ENCODE measurements at regions not wholly inside any gene's neighbourhood (a gene's known extent, or its start where the extent isn't known, plus 50 kb on each side); places are given as distances from the start of the nearest gene placed in this dataset.
A peak's percentile ranks its signal among the peaks of the same experiment; 100 is the strongest.

DNA sequence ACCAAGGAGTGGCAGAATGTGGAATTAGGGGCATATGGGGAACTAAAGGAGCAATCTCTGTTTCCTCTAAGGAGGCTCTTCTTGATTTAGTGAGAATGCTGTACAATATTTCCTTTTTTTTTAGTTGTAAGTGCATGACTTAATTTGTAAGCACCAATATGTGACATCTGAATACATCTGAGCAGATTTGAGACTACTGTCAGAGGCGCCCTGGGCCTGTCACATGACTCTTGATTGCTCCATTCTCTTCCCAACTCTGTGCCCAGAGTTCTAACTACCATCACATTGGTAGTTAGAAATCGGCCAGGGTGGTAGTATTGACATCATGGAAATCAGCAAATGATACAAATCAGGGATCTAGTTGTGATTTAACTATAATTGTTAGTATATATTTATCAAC, 110.1 kb upstream of the LMO4 start:
- no peak overlapping the region for H2AK5ac ChIP-seq (ENCODE audit: low read length)
- no peaks in the 10 kb centered on the region for H3K36me3 ChIP-seq (ENCODE audit: control insufficient read depth, insufficient read depth, low read length)
- no peak overlapping the region for H3K56ac ChIP-seq (ENCODE audit: low read length)
- no peak overlapping the region for H4K8ac ChIP-seq (ENCODE audit: low read depth, low read length)
- H3K4me2 ChIP-seq (ENCODE audit: low read length), result no peak overlapping the region
- no peak overlapping the region for H3K27ac ChIP-seq (ENCODE audit: low read depth, low read length)
- no peak overlapping the region for H3K4me3 ChIP-seq (ENCODE audit: low read length)
- DNase-seq, result no peak
- H3K27me3 ChIP-seq (ENCODE audit: insufficient read depth, low read length, poor library complexity), result no peaks in the 10 kb centered on the region
- no peak overlapping the region for H3K18ac ChIP-seq (ENCODE audit: low read length)
- no peak overlapping the region for H2BK5ac ChIP-seq (ENCODE audit: low read length)
- no peak overlapping the region for H2BK120ac ChIP-seq (ENCODE audit: low read depth, low read length)
- no peaks in the 10 kb centered on the region for H3K79me1 ChIP-seq (ENCODE audit: low read length)
- no peak overlapping the region for H3K4ac ChIP-seq (ENCODE audit: low read depth, low read length)
- no peak overlapping the region for H4K5ac ChIP-seq (ENCODE audit: low read length)
- no peak overlapping the region for H3K9ac ChIP-seq (ENCODE audit: low read length)
- H3K23ac ChIP-seq (ENCODE audit: low read length), result no peak overlapping the region
- no peaks in the 10 kb centered on the region for H3K79me2 ChIP-seq (ENCODE audit: control insufficient read depth, insufficient read depth, low read length)
- H2BK15ac ChIP-seq (replicated peaks; ENCODE audit: low read depth), result no peak overlapping the region
- no CpG with 5 or more reads among the region's 2 CpGs for WGBS (ENCODE audit: extremely low coverage, insufficient coverage, low lambda C conversion rate)
- no peaks in the 10 kb centered on the region for H3K4me1 ChIP-seq (ENCODE audit: control insufficient read depth, low read depth, low read length)

DNA sequence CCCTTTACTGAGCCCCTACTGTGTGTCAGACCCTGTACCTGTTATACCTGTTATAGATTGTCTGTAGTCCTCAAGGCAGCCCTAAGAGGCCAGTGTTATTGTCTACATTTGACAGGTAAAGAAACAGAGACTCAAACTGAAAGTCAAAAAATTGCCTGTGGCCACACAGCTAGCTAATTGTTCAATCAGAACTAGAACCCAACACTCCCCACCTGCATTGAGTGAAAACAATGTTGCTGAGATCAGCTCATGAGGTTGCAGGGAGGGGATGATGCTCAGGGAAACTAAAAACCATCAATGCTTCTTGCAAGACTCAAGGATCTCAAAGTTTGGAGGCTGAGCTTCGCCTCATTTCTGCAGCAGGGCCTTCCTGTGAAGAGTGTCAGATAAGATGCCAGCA, 109.5 kb upstream of the LMO4 start:
- H2AK5ac ChIP-seq (ENCODE audit: low read length), result no peak overlapping the region
- no peak overlapping the region for H3K4me3 ChIP-seq (ENCODE audit: low read length)
- H3K79me2 ChIP-seq (ENCODE audit: control insufficient read depth, insufficient read depth, low read length), result no peaks in the 10 kb centered on the region
- H2BK15ac ChIP-seq (replicated peaks; ENCODE audit: low read depth), result no peak overlapping the region
- no CpG with 5 or more reads among the region's 1 CpG for WGBS (ENCODE audit: extremely low coverage, insufficient coverage, low lambda C conversion rate)
- no peak overlapping the region for H3K18ac ChIP-seq (ENCODE audit: low read length)
- no peak overlapping the region for H4K5ac ChIP-seq (ENCODE audit: low read length)
- H3K27ac ChIP-seq (ENCODE audit: low read depth, low read length), result no peak overlapping the region
- no peak overlapping the region for H4K8ac ChIP-seq (ENCODE audit: low read depth, low read length)
- H3K27me3 ChIP-seq (ENCODE audit: insufficient read depth, low read length, poor library complexity), result no peaks in the 10 kb centered on the region
- H3K36me3 ChIP-seq (ENCODE audit: control insufficient read depth, insufficient read depth, low read length), result no peaks in the 10 kb centered on the region
- H3K4ac ChIP-seq (ENCODE audit: low read depth, low read length), result no peak overlapping the region
- H3K79me1 ChIP-seq (ENCODE audit: low read length), result no peaks in the 10 kb centered on the region
- no peak overlapping the region for H3K4me2 ChIP-seq (ENCODE audit: low read length)
- H2BK120ac ChIP-seq (ENCODE audit: low read depth, low read length), result no peak overlapping the region
- H3K23ac ChIP-seq (ENCODE audit: low read length), result no peak overlapping the region
- H2BK5ac ChIP-seq (ENCODE audit: low read length), result no peak overlapping the region
- DNase-seq, result peak; percentile 19
- no peak overlapping the region for H3K9ac ChIP-seq (ENCODE audit: low read length)
- H3K4me1 ChIP-seq (ENCODE audit: control insufficient read depth, low read depth, low read length), result no peaks in the 10 kb centered on the region
- no peak overlapping the region for H3K56ac ChIP-seq (ENCODE audit: low read length)

DNA sequence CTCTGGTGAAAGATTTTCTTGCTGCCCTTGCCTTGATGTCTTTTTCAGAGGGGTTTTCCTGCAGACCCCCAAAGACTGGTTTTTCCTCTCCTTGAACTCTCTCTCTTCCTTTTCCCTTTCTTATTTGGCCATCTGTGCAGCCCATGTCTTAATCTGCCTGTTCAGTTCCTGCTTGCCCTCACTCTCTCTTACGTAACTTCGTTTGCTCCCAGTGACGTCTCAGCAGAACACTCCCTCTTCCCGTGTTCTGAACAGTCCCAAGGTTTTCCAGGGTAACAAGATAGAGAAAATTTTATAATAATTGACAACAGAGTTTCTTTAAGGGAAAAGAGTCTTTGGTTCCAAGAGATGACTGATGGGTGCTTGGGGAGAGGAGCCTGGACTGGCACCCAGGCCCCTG, 109.1 kb upstream of the LMO4 start:
- Histone ChIP-seq H3K9ac (ENCODE audit: low read length) (no peak overlapping the region), H3K36me3 (ENCODE audit: control insufficient read depth, insufficient read depth, low read length) (no peaks in the 10 kb centered on the region), H3K4ac (ENCODE audit: low read depth, low read length) (no peak overlapping the region), H3K56ac (ENCODE audit: low read length) (no peak overlapping the region), H2BK5ac (ENCODE audit: low read length) (no peak overlapping the region), H2AK5ac (ENCODE audit: low read length) (no peak overlapping the region), H3K27me3 (ENCODE audit: insufficient read depth, low read length, poor library complexity) (no peaks in the 10 kb centered on the region), H3K18ac (ENCODE audit: low read length) (no peak overlapping the region), H2BK120ac (ENCODE audit: low read depth, low read length) (no peak overlapping the region), H3K23ac (ENCODE audit: low read length) (no peak overlapping the region), H4K5ac (ENCODE audit: low read length) (no peak overlapping the region), H3K27ac (ENCODE audit: low read depth, low read length) (no peak overlapping the region), H4K8ac (ENCODE audit: low read depth, low read length) (no peak overlapping the region), H3K79me1 (ENCODE audit: low read length) (no peaks in the 10 kb centered on the region), H3K4me2 (ENCODE audit: low read length) (no peak overlapping the region), H3K4me3 (ENCODE audit: low read length) (no peak overlapping the region), H3K4me1 (ENCODE audit: control insufficient read depth, low read depth, low read length) (no peaks in the 10 kb centered on the region), H2BK15ac (replicated peaks; ENCODE audit: low read depth) (no peak overlapping the region), H3K79me2 (ENCODE audit: control insufficient read depth, insufficient read depth, low read length) (no peaks in the 10 kb centered on the region)
- WGBS (ENCODE audit: extremely low coverage, insufficient coverage, low lambda C conversion rate), result no CpG with 5 or more reads among the region's 4 CpGs
- DNase-seq, result no peak

DNA sequence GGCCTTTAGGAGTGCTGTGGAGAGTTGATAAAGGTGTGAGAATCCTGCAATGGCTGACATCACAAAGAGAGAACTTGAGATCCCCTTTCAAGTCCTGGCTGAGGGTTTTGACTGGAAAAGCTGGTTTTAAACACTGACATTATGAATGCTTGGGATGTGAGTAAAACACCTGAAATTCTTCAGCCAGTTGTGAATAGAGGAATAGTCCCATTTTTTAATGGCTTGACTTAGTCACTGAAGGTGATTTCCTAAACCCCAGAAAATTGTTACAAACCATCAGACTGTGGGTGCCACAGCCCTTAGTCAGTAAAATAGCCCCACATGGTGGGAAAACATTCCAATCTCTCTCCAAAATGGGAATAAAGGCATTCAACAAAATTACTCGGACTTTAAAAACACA, 107.7 kb upstream of the LMO4 start:
- Histone ChIP-seq H2AK5ac (ENCODE audit: low read length) (no peak overlapping the region), H3K79me2 (ENCODE audit: control insufficient read depth, insufficient read depth, low read length) (no peaks in the 10 kb centered on the region), H3K4me3 (ENCODE audit: low read length) (no peak overlapping the region), H3K27me3 (ENCODE audit: insufficient read depth, low read length, poor library complexity) (no peaks in the 10 kb centered on the region), H3K79me1 (ENCODE audit: low read length) (no peaks in the 10 kb centered on the region), H3K27ac (ENCODE audit: low read depth, low read length) (no peak overlapping the region), H4K5ac (ENCODE audit: low read length) (no peak overlapping the region), H3K18ac (ENCODE audit: low read length) (no peak overlapping the region), H3K4me1 (ENCODE audit: control insufficient read depth, low read depth, low read length) (no peaks in the 10 kb centered on the region), H3K36me3 (ENCODE audit: control insufficient read depth, insufficient read depth, low read length) (no peaks in the 10 kb centered on the region), H2BK5ac (ENCODE audit: low read length) (no peak overlapping the region), H2BK120ac (ENCODE audit: low read depth, low read length) (no peak overlapping the region), H3K56ac (ENCODE audit: low read length) (no peak overlapping the region), H3K9ac (ENCODE audit: low read length) (no peak overlapping the region), H3K4ac (ENCODE audit: low read depth, low read length) (no peak overlapping the region), H3K23ac (ENCODE audit: low read length) (no peak overlapping the region), H4K8ac (ENCODE audit: low read depth, low read length) (no peak overlapping the region), H2BK15ac (replicated peaks; ENCODE audit: low read depth) (no peak overlapping the region), H3K4me2 (ENCODE audit: low read length) (no peak overlapping the region)
- no CpG with 5 or more reads among the region's 1 CpG for WGBS (ENCODE audit: extremely low coverage, insufficient coverage, low lambda C conversion rate)
- DNase-seq, result peak; percentile 36

DNA sequence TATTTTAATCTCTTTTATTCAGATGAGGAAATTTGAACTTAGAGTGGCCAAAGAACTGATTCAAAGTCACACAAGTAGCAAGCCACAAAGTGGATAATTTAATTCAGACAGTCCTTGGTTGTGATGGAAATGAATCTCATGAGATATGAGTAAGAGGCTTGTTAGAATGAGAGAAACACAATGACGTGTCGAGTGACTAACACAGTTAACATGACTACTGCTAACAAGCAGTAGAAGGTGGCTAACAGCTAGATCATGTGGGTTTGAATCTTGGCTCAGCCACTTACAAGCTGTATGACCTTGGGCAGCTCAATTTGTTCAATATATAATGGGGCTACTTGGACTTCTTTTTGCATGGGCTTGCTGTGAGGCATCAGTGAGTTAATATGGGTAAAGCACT, 104.5 kb upstream of the LMO4 start:
- no peak overlapping the region for H2BK15ac ChIP-seq (replicated peaks; ENCODE audit: low read depth)
- H2AK5ac ChIP-seq (ENCODE audit: low read length), result no peak overlapping the region
- H3K79me1 ChIP-seq (ENCODE audit: low read length), result no peaks in the 10 kb centered on the region
- H3K4me1 ChIP-seq (ENCODE audit: control insufficient read depth, low read depth, low read length), result no peaks in the 10 kb centered on the region
- no peaks in the 10 kb centered on the region for H3K36me3 ChIP-seq (ENCODE audit: control insufficient read depth, insufficient read depth, low read length)
- H3K27ac ChIP-seq (ENCODE audit: low read depth, low read length), result no peak overlapping the region
- DNase-seq, result no peak
- H3K27me3 ChIP-seq (ENCODE audit: insufficient read depth, low read length, poor library complexity), result no peaks in the 10 kb centered on the region
- no peak overlapping the region for H3K23ac ChIP-seq (ENCODE audit: low read length)
- no peak overlapping the region for H2BK5ac ChIP-seq (ENCODE audit: low read length)
- H4K8ac ChIP-seq (ENCODE audit: low read depth, low read length), result no peak overlapping the region
- no peak overlapping the region for H3K56ac ChIP-seq (ENCODE audit: low read length)
- no CpG with 5 or more reads among the region's 2 CpGs for WGBS (ENCODE audit: extremely low coverage, insufficient coverage, low lambda C conversion rate)
- no peak overlapping the region for H4K5ac ChIP-seq (ENCODE audit: low read length)
- no peak overlapping the region for H3K9ac ChIP-seq (ENCODE audit: low read length)
- no peak overlapping the region for H3K4me3 ChIP-seq (ENCODE audit: low read length)
- H3K4me2 ChIP-seq (ENCODE audit: low read length), result no peak overlapping the region
- H3K4ac ChIP-seq (ENCODE audit: low read depth, low read length), result no peak overlapping the region
- no peak overlapping the region for H3K18ac ChIP-seq (ENCODE audit: low read length)
- no peak overlapping the region for H2BK120ac ChIP-seq (ENCODE audit: low read depth, low read length)
- H3K79me2 ChIP-seq (ENCODE audit: control insufficient read depth, insufficient read depth, low read length), result no peaks in the 10 kb centered on the region

DNA sequence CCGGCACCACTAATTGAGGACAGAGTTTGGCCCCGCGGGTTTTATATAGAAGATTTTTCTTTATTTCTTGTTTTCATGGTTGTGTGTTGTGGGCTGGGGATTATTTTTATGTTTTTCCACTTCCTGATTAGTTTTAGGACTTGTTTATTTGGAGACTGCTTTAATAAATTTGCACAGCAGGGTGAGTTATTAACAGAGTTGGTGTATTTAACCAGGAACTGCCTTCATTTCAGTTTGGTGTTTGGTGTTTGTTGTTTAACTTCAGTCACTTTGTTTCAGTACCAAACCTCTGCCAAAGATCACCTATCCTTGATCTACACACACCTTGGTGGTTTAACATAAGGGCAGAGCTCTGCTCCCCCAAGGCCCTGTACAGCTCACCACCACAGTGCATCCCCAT, 103.5 kb upstream of the LMO4 start:
- no peak overlapping the region for H2BK5ac ChIP-seq (ENCODE audit: low read length)
- H3K23ac ChIP-seq (ENCODE audit: low read length), result no peak overlapping the region
- H3K4me2 ChIP-seq (ENCODE audit: low read length), result no peak overlapping the region
- H4K8ac ChIP-seq (ENCODE audit: low read depth, low read length), result no peak overlapping the region
- H3K36me3 ChIP-seq (ENCODE audit: control insufficient read depth, insufficient read depth, low read length), result no peaks in the 10 kb centered on the region
- no peak overlapping the region for H3K4me3 ChIP-seq (ENCODE audit: low read length)
- H3K56ac ChIP-seq (ENCODE audit: low read length), result no peak overlapping the region
- H3K4ac ChIP-seq (ENCODE audit: low read depth, low read length), result no peak overlapping the region
- no peak overlapping the region for H4K5ac ChIP-seq (ENCODE audit: low read length)
- H3K79me1 ChIP-seq (ENCODE audit: low read length), result no peaks in the 10 kb centered on the region
- DNase-seq, result no peak
- H2AK5ac ChIP-seq (ENCODE audit: low read length), result no peak overlapping the region
- H3K9ac ChIP-seq (ENCODE audit: low read length), result no peak overlapping the region
- no peak overlapping the region for H2BK15ac ChIP-seq (replicated peaks; ENCODE audit: low read depth)
- no peaks in the 10 kb centered on the region for H3K79me2 ChIP-seq (ENCODE audit: control insufficient read depth, insufficient read depth, low read length)
- no peaks in the 10 kb centered on the region for H3K27me3 ChIP-seq (ENCODE audit: insufficient read depth, low read length, poor library complexity)
- H3K4me1 ChIP-seq (ENCODE audit: control insufficient read depth, low read depth, low read length), result no peaks in the 10 kb centered on the region
- no peak overlapping the region for H3K18ac ChIP-seq (ENCODE audit: low read length)
- H3K27ac ChIP-seq (ENCODE audit: low read depth, low read length), result no peak overlapping the region
- no CpG with 5 or more reads among the region's 3 CpGs for WGBS (ENCODE audit: extremely low coverage, insufficient coverage, low lambda C conversion rate)
- H2BK120ac ChIP-seq (ENCODE audit: low read depth, low read length), result no peak overlapping the region

All from mesendoderm (in vitro differentiated cells).